RWPE2 (cell line): ENCODE measurements at regions not wholly inside any gene's neighbourhood (a gene's known extent, or its start where the extent isn't known, plus 50 kb on each side); places are given as distances from the start of the nearest gene placed in this dataset.
"Not testable (repeated sequence)": the region's sequence is repeated elsewhere in the genome, so short reads cannot be mapped to it uniquely, and the experiment has no call there.

Source experiments
- ATAC-seq: fragments of 200-7000 bp; cut with Tn5 transposase; 3 replicates; pipeline ENCODE4 v1.9.1; 2021; ENCODE audit warnings: low read depth
- DNase-seq: peaks from one replicate; pipeline ENCODE4 v3.0.0-alpha.2; 2020; ENCODE audit warnings: low spot score
- H3K27ac ChIP-seq: fragments of 450-650 bp; 2 replicates; pipeline ENCODE4 v1.5.1; 2017; ENCODE audit warnings: mild to moderate bottlenecking; ENCODE audit not compliant: poor library complexity, severe bottlenecking
- H3K27me3 ChIP-seq: fragments of 250-450 bp; sonication (Bioruptor Pico); 2 replicates; pipeline ENCODE4 v1.5.1; 2021; ENCODE audit warnings: mild to moderate bottlenecking, moderate library complexity; ENCODE audit not compliant: insufficient read depth, poor library complexity, severe bottlenecking
- H3K36me3 ChIP-seq: fragments of 250-450 bp; sonication (Bioruptor Pico); 2 replicates; pipeline ENCODE4 v1.5.1; 2020; ENCODE audit warnings: low read depth, mild to moderate bottlenecking, moderate library complexity
- H3K4me1 ChIP-seq: fragments of 250-450 bp; sonication (Bioruptor Pico); 2 replicates; pipeline ENCODE4 v1.5.1; 2021; ENCODE audit warnings: mild to moderate bottlenecking, moderate library complexity; ENCODE audit not compliant: insufficient read depth, poor library complexity, severe bottlenecking
- H3K4me3 ChIP-seq: fragments of 250-450 bp; sonication (Bioruptor Pico); 2 replicates; pipeline ENCODE4 v1.5.1; 2021; ENCODE audit warnings: mild to moderate bottlenecking, moderate library complexity; ENCODE audit not compliant: severe bottlenecking
- H3K9me3 ChIP-seq: fragments of 250-450 bp; sonication (Bioruptor Pico); 2 replicates; pipeline ENCODE4 v1.5.1; 2021; ENCODE audit warnings: mild to moderate bottlenecking, moderate library complexity; ENCODE audit not compliant: severe bottlenecking
- TF ChIP-seq, protein P1 (sequence below): fragments of 450-650 bp; IDR thresholded peaks from one replicate; pipeline ENCODE4 v1.5.1; 2017; ENCODE audit warnings: mild to moderate bottlenecking, moderate library complexity; ENCODE audit not compliant: poor library complexity, severe bottlenecking

DNA sequence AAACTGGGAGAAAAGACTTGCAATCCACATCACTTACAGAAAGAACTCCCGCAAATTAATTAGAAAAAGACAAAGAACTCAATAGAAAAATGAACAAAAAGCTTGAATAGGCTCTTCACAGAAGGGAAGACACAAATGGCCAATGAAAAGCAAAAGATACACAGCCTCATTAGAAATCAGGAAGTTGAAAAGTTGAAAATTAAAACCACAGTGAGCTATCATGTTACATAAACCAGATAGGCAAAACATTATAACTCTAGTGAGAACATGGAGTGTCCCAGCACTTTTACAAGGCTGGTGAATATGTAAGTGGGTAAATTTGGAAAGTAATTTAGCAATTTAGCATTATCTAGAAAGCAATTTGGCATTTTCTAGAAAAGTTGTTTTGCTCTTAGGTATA lies 158.4 kb upstream of the RASSF8 start:
- DNase-seq (no peak), ATAC-seq (no peak)
- no peaks in the 10 kb centered on the region for H3K36me3 ChIP-seq
- peaks cover 10% of the 10 kb centered on the region for H3K4me1 ChIP-seq
- no peaks in the 10 kb centered on the region for H3K27me3 ChIP-seq
- TF ChIP-seq, protein P1, sequence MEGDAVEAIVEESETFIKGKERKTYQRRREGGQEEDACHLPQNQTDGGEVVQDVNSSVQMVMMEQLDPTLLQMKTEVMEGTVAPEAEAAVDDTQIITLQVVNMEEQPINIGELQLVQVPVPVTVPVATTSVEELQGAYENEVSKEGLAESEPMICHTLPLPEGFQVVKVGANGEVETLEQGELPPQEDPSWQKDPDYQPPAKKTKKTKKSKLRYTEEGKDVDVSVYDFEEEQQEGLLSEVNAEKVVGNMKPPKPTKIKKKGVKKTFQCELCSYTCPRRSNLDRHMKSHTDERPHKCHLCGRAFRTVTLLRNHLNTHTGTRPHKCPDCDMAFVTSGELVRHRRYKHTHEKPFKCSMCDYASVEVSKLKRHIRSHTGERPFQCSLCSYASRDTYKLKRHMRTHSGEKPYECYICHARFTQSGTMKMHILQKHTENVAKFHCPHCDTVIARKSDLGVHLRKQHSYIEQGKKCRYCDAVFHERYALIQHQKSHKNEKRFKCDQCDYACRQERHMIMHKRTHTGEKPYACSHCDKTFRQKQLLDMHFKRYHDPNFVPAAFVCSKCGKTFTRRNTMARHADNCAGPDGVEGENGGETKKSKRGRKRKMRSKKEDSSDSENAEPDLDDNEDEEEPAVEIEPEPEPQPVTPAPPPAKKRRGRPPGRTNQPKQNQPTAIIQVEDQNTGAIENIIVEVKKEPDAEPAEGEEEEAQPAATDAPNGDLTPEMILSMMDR: no peak
- H3K27ac ChIP-seq: no peak overlapping the region
- H3K4me3 ChIP-seq: no peak overlapping the region
- H3K9me3 ChIP-seq: no peaks in the 10 kb centered on the region

DNA sequence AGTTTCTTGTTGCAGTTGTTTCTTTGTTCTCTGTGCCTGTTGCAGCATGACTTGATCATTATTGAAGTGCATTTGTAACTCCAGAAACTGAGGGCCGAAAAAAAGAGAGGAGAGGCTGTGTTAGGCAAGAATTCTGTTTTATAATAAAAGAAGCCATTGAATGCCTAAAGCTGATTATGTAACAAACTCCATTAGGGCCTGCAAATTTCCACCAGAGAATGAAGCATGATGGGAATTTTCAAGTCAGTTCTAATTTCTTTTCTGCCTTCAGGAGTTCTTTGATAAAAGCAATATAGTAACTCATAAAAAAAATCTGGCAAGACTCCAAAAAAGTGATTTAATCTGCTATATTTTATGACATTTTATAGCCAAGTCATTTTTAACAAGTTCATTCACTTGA lies 156.7 kb upstream of the RASSF8 start:
- peaks cover 10% of the 10 kb centered on the region for H3K4me1 ChIP-seq
- no peak overlapping the region for H3K27ac ChIP-seq
- ATAC-seq (no peak), DNase-seq (no peak)
- H3K9me3 ChIP-seq: no peaks in the 10 kb centered on the region
- no peak overlapping the region for H3K4me3 ChIP-seq
- no peaks in the 10 kb centered on the region for H3K27me3 ChIP-seq
- TF ChIP-seq, protein P1: no peak
- H3K36me3 ChIP-seq: no peaks in the 10 kb centered on the region

DNA sequence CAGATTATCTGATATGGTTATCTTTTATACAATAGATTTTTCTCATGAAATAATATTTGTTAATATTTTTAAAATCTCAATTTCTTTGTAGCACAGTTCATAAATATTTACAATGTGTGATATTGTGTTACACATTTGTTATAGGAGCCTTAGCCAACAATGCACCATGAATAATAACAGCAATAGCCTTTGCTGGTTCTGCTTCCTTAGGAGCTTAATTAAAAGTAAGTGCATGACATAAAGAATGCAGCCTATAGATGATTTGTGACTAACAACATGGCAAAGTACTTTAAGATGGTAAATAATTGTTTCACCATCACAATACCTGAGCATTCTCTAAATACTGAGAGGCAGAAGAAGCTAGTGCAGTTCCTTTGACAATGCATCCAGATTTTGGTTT lies 156.3 kb upstream of the RASSF8 start:
- TF ChIP-seq, protein P1: no peak
- no peaks in the 10 kb centered on the region for H3K9me3 ChIP-seq
- no peaks in the 10 kb centered on the region for H3K27me3 ChIP-seq
- peaks cover 10% of the 10 kb centered on the region for H3K4me1 ChIP-seq
- DNase-seq: no peak
- no peak overlapping the region for H3K4me3 ChIP-seq
- no peak for ATAC-seq
- no peak overlapping the region for H3K27ac ChIP-seq
- H3K36me3 ChIP-seq: no peaks in the 10 kb centered on the region

DNA sequence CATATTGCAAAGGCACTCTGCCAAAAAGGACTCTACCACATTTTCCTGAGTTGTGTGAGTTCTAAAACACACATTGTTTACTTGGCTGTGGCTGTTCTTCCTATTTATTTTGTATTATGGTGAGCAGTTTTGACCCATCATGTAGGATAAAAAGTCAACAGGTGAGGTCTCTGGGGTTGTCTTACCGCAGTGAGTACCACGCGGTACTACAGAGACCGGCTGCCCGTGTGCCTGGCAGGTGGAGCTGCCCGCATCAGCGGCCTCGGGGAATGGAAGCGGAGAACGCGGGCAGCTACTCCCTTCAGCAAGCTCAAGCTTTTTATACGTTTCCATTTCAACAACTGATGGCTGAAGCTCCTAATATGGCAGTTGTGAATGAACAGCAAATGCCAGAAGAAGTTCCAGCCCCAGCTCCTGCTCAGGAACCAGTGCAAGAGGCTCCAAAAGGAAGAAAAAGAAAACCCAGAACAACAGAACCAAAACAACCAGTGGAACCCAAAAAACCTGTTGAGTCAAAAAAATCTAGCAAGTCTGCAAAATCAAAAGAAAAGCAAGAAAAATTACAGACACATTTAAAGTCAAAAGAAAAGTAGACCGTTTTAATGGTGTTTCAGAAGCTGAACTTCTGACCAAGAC lies 155.3 kb upstream of the RASSF8 start:
- H3K27ac ChIP-seq, H3K9me3 ChIP-seq, H3K36me3 ChIP-seq, ATAC-seq, H3K4me3 ChIP-seq, H3K4me1 ChIP-seq, H3K27me3 ChIP-seq, DNase-seq: not testable (repeated sequence)

DNA sequence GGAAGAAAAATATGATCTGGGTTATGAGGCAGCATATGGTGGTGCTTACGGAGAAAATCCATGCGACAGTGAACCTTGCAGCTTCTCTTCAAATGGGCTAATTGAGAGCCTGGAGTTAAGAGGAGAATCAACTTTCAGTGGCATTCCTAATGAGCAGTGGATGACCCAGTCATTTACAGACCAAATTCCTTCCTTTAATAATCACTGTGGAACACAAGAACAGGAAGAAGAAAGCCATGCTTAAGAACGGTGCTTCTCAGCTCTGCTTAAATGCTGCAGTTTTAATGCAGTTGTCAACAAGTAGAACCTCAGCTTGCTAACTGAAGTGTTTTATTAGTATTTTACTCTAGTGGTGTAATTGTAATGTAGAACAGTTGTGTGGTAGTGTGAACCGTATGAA lies 154.2 kb upstream of the RASSF8 start:
- H3K27ac ChIP-seq, H3K4me1 ChIP-seq, H3K27me3 ChIP-seq, H3K4me3 ChIP-seq, ATAC-seq, H3K36me3 ChIP-seq, H3K9me3 ChIP-seq, DNase-seq: not testable (repeated sequence)

DNA sequence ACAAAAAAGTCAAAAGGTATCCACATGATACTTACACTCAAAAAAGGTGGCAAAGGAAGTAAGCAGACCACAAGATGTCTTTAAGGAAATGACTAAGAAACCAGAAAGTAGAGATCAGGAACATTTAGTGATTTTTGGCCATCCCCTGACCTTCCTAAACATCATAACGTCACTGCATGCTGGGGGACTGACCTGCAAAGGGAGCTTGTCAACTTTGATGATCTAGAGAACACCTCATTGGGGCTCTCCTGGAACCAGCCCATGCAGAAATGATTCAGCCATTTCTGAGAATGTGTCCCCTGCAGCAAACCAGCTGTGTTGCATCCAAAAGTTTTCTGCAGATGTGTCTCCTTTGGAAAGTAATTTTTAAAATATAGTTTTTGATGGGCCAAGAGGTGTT lies 152.2 kb upstream of the RASSF8 start:
- TF ChIP-seq, protein P1: no peak
- H3K4me3 ChIP-seq: no peak overlapping the region
- H3K36me3 ChIP-seq: no peaks in the 10 kb centered on the region
- no peaks in the 10 kb centered on the region for H3K27me3 ChIP-seq
- ATAC-seq (no peak), DNase-seq (no peak)
- H3K27ac ChIP-seq: no peak overlapping the region
- H3K4me1 ChIP-seq: peaks cover 10% of the 10 kb centered on the region
- no peaks in the 10 kb centered on the region for H3K9me3 ChIP-seq
